Left ventricle myocardium inferior (tissue), 1 donor: ENCODE measurements at regions not wholly inside any gene's neighbourhood (a gene's known extent, or its start where the extent isn't known, plus 50 kb on each side); places are given as distances from the start of the nearest gene placed in this dataset.

Experiments
- DNase-seq: peaks from one replicate; pipeline ENCODE4 v3.0.0-alpha.2; 2020
- H3K27ac ChIP-seq: fragments of 200-600 bp; replicated peaks from 2 replicates; pipeline ENCODE4 v1.8.0; 2021
- H3K27me3 ChIP-seq: fragments of 200-600 bp; 2 replicates; pipeline ENCODE4 v1.8.0; 2021; ENCODE audit warnings: low read depth
- H3K36me3 ChIP-seq: fragments of 200-600 bp; 2 replicates; pipeline ENCODE4 v1.8.0; 2021
- H3K4me1 ChIP-seq: fragments of 200-600 bp; 2 replicates; pipeline ENCODE4 v1.8.0; 2021
- H3K4me3 ChIP-seq: fragments of 200-600 bp; 2 replicates; pipeline ENCODE4 v1.8.0; 2021; ENCODE audit warnings: mild to moderate bottlenecking, moderate library complexity
- H3K9me3 ChIP-seq: fragments of 200-600 bp; replicated peaks from 2 replicates; pipeline ENCODE4 v1.8.0; 2021
- intact Hi-C: fragments of 100-400 bp; cut with micrococcal nuclease; formaldehyde crosslinking; loops from one replicate; pipeline ENCODE4 v1.11.0; 2022
- TF ChIP-seq, protein P1 (sequence below): fragments of 200-600 bp; IDR thresholded peaks from 2 replicates; pipeline ENCODE4 v1.8.0; 2021; ENCODE audit warnings: antibody characterized with exemption, mild to moderate bottlenecking, borderline replicate concordance
- donor health status: DM: no; HTN: yes; CAD: no; lungs with severe emphysema.

GRCh38 chr21:16343776-16344175, 614.0 kb downstream of the USP25 start:
- no peaks in the 10 kb centered on the region for H3K9me3 ChIP-seq
- TF ChIP-seq, protein P1, sequence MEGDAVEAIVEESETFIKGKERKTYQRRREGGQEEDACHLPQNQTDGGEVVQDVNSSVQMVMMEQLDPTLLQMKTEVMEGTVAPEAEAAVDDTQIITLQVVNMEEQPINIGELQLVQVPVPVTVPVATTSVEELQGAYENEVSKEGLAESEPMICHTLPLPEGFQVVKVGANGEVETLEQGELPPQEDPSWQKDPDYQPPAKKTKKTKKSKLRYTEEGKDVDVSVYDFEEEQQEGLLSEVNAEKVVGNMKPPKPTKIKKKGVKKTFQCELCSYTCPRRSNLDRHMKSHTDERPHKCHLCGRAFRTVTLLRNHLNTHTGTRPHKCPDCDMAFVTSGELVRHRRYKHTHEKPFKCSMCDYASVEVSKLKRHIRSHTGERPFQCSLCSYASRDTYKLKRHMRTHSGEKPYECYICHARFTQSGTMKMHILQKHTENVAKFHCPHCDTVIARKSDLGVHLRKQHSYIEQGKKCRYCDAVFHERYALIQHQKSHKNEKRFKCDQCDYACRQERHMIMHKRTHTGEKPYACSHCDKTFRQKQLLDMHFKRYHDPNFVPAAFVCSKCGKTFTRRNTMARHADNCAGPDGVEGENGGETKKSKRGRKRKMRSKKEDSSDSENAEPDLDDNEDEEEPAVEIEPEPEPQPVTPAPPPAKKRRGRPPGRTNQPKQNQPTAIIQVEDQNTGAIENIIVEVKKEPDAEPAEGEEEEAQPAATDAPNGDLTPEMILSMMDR, result no peak

GRCh38 chr21:16345757-16346156, 616.0 kb downstream of the USP25 start:
- no peaks in the 10 kb centered on the region for H3K36me3 ChIP-seq
- no peaks in the 10 kb centered on the region for H3K4me1 ChIP-seq
- H3K27me3 ChIP-seq, result no peaks in the 10 kb centered on the region
- no peak for DNase-seq
- H3K4me3 ChIP-seq, result no peak overlapping the region
- intact Hi-C loops, result no loop called here
- no peak overlapping the region for H3K27ac ChIP-seq
- H3K9me3 ChIP-seq, result no peaks in the 10 kb centered on the region
- TF ChIP-seq, protein P1, result no peak

More at GRCh38 chr21:16343776-16344175, 614.0 kb downstream of the USP25 start:
- intact Hi-C loops, result no loop called here
- no peak overlapping the region for H3K4me3 ChIP-seq
- DNase-seq, result no peak
- H3K27ac ChIP-seq, result no peak overlapping the region
- H3K4me1 ChIP-seq, result no peaks in the 10 kb centered on the region
- no peaks in the 10 kb centered on the region for H3K36me3 ChIP-seq
- no peaks in the 10 kb centered on the region for H3K27me3 ChIP-seq

GRCh38 chr21:16347223-16347622, 617.4 kb downstream of the USP25 start:
- Histone ChIP-seq H3K4me3 (no peak overlapping the region), H3K27me3 (no peaks in the 10 kb centered on the region), H3K9me3 (no peaks in the 10 kb centered on the region), H3K36me3 (no peaks in the 10 kb centered on the region), H3K4me1 (no peaks in the 10 kb centered on the region), H3K27ac (no peak overlapping the region)
- TF ChIP-seq, protein P1, result no peak
- intact Hi-C loops, result no loop called here
- no peak for DNase-seq

- Histone ChIP-seq H3K4me3 (no peak overlapping the region), H3K4me1 (no peaks in the 10 kb centered on the region), H3K27ac (no peak overlapping the region), H3K27me3 (no peaks in the 10 kb centered on the region), H3K9me3 (no peaks in the 10 kb centered on the region), H3K36me3 (no peaks in the 10 kb centered on the region)
- DNase-seq, result no peak
- intact Hi-C loops, result no loop called here
- TF ChIP-seq, protein P1, result no peak
Measured at GRCh38 chr21:16353764-16354163, 624.0 kb downstream of the USP25 start.

GRCh38 chr21:16357994-16358393, 628.2 kb downstream of the USP25 start:
- intact Hi-C loops, result no loop called here
- Histone ChIP-seq H3K27me3 (no peaks in the 10 kb centered on the region), H3K9me3 (peaks cover 12% of the 10 kb centered on the region), H3K4me1 (peaks cover 7% of the 10 kb centered on the region), H3K27ac (no peak overlapping the region), H3K36me3 (no peaks in the 10 kb centered on the region), H3K4me3 (no peak overlapping the region)
- TF ChIP-seq, protein P1, result no peak
- DNase-seq, result no peak

GRCh38 chr21:16358784-16359183, 629.0 kb downstream of the USP25 start:
- Histone ChIP-seq H3K36me3 (no peaks in the 10 kb centered on the region), H3K27ac (no peak overlapping the region), H3K9me3 (peaks cover 12% of the 10 kb centered on the region), H3K4me3 (no peak overlapping the region), H3K4me1 (peaks cover 15% of the 10 kb centered on the region), H3K27me3 (no peaks in the 10 kb centered on the region)
- DNase-seq, result no peak
- intact Hi-C loops, result no loop called here
- TF ChIP-seq, protein P1, result no peak
